GM12874 (cell line): ENCODE measurements at regions not wholly inside any gene's neighbourhood (a gene's known extent, or its start where the extent isn't known, plus 50 kb on each side); places are given as distances from the start of the nearest gene placed in this dataset.

Source experiments
- TF ChIP-seq, protein P1 (sequence below): IDR thresholded peaks from 2 replicates; pipeline ENCODE4 v1.5.1; 2011; ENCODE audit warnings: low read depth, mild to moderate bottlenecking, control low read depth, low read length, moderate library complexity; ENCODE audit not compliant: insufficient read depth

DNA sequence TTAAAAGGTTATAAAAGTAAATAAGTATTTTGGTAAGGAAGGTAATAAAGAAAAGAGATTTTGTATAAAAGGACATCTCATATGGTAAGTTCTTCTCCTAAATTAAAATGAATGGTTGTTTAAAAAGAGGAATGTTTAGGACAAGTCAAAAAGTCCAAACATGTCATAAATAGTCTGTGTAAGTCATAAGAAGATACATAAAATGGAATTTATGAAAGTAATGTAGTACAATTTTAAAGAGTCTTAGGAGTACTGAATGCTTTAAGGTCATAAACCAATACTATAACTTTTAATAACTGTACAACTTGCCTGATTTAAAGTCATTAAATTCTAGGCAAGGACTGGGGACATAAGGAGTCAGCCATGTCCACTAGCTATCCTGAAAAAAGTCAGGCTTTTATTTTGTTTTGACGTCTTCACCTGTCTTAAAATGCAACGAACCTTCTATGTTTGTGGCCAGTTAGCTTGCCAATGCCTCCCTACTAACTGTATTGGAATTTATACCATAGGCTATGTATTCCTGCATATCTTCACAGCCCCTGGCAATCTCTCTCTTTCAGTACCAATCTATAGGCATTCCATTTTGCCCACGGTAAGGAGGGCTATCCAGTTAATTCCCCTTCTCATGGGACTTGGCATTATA lies 312.3 kb upstream of the LRRTM4 start:
- TF ChIP-seq, protein P1, sequence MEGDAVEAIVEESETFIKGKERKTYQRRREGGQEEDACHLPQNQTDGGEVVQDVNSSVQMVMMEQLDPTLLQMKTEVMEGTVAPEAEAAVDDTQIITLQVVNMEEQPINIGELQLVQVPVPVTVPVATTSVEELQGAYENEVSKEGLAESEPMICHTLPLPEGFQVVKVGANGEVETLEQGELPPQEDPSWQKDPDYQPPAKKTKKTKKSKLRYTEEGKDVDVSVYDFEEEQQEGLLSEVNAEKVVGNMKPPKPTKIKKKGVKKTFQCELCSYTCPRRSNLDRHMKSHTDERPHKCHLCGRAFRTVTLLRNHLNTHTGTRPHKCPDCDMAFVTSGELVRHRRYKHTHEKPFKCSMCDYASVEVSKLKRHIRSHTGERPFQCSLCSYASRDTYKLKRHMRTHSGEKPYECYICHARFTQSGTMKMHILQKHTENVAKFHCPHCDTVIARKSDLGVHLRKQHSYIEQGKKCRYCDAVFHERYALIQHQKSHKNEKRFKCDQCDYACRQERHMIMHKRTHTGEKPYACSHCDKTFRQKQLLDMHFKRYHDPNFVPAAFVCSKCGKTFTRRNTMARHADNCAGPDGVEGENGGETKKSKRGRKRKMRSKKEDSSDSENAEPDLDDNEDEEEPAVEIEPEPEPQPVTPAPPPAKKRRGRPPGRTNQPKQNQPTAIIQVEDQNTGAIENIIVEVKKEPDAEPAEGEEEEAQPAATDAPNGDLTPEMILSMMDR = no peak

DNA sequence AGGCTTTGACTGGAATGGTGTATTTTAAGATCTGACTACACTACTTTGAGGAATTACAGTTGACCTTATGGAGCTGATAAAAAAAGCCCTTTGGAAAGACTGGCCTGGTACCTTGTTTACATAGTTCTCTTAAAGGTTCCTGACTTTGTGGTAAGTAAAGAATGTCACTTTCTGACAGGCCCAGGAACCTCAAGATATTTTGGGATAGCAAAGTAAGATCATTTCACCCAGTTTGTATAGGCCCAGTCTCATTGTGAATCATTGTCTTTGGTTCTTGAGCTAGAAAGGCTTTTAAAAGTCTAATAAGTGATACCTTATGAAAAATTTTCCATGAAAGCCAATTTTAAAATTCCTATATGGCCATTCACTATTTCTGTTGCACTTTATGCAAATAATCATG lies 316.3 kb upstream of the LRRTM4 start:
- TF ChIP-seq, protein P1 = no peak

- TF ChIP-seq, protein P1 = no peak
These were observed 316.9 kb upstream of the LRRTM4 start for GRCh38 chr2:77839102-77839501.

DNA sequence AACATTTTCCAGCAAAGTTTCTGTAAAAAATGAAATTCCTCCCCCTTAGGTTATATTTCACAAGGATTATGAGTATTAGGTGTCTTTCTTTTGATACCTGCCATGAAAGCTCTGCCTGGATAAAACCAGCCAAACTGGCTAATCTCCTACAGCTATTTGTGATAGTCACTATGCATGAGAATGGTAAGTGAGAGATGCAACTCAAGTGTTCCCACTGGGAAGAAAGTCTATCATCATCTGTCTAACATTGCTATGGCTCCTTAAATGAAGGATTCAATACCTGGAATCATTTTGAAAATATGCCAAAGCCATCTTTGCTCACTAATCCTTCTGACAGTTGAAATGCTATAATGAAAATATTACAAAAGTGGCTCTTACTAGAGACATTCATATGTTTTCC lies 339.9 kb upstream of the LRRTM4 start:
- TF ChIP-seq, protein P1 = no peak

GRCh38 chr2:77864426-77864825 lies 342.2 kb upstream of the LRRTM4 start:
- TF ChIP-seq, protein P1 = no peak

GRCh38 chr2:77866661-77867060 lies 344.5 kb upstream of the LRRTM4 start:
- TF ChIP-seq, protein P1 = no peak

DNA sequence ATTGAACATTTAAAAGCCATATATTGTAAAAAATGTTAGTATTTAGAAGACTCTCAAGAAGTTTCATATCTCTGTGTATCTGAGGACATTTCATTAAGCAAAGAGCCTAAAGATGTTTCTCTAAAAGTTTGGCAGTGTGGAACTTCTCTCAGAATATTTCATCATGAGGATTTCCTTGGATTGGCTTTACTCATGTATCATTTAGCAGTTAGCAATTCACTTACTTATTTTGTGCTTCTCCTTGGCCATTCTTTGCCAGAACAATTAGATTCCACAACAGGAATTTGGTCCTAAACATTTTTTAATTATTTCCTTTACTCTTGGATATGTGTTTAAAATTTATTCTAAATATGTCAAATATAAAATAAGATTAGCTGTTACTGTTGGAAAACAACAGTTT lies 345.0 kb upstream of the LRRTM4 start:
- TF ChIP-seq, protein P1 = no peak

- TF ChIP-seq, protein P1 = no peak
These were observed 351.3 kb upstream of the LRRTM4 start for GRCh38 chr2:77873506-77873905.
